IPS-18a (cell line): ENCODE measurements at regions not wholly inside any gene's neighbourhood (a gene's known extent, or its start where the extent isn't known, plus 50 kb on each side); places are given as distances from the start of the nearest gene placed in this dataset.

ENCODE experiments used
- H3K27ac ChIP-seq: one replicate; pipeline ENCODE4 v1.5.1; 2013; ENCODE audit warnings: low read length
- H3K27me3 ChIP-seq: one replicate; pipeline ENCODE4 v1.6.1; 2013; ENCODE audit warnings: mild to moderate bottlenecking, low read length; ENCODE audit not compliant: control insufficient read depth, insufficient read depth
- H3K36me3 ChIP-seq: one replicate; pipeline ENCODE4 v1.6.1; 2013; ENCODE audit warnings: low read depth, low read length; ENCODE audit not compliant: control insufficient read depth
- H3K4me1 ChIP-seq: one replicate; pipeline ENCODE4 v1.6.1; 2013; ENCODE audit warnings: low read depth, low read length; ENCODE audit not compliant: control insufficient read depth
- H3K4me3 ChIP-seq: one replicate; pipeline ENCODE4 v1.5.1; 2013; ENCODE audit warnings: low read length
- H3K9ac ChIP-seq: one replicate; pipeline ENCODE4 v1.6.1; 2013; ENCODE audit warnings: mild to moderate bottlenecking, low read length, moderate library complexity
- H3K9me3 ChIP-seq: one replicate; pipeline ENCODE4 v1.6.1; 2013; ENCODE audit warnings: low read depth, low read length; ENCODE audit not compliant: control insufficient read depth

DNA sequence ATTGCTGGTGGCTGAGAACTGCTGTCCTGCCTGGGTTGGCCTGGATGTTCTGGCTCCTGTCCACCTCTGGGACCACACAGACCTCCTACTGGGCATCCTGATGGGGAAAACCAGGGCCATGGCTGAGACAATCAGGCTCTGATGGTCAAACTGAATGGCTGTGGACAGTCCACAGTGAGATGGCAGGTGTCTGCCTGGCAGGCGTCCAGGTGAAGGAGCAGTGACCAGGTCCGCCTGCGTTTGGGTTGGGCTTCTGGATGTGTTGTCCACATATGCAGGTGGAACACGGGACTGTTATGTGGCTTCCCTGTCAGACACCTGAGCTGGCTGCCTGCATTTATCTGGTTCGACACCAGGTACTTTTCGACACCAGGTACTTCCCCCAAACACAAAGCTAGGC, 241.7 kb downstream of the BUB3 start:
- H3K9ac ChIP-seq = no peak overlapping the region

DNA sequence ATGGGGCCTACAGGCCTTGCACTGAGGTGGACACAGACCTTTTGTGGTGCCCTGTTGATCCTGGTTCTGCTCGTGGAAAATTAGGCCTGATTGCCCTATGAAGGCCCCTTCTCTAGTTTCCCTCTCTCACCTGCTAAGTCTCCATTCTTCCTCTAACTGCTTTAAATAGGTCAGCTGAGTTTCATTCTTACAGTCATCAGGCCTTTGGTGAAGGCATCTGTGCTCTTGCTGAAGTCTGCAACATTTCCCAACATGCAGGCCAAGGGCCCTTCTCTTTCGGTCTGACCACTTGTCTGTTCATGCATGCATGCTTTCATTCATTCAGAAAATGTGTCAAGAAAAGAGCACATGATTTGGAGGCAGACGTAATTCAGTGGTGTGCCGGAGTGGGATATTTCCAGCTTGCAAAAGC, 244.0 kb downstream of the BUB3 start:
- Histone ChIP-seq H3K4me3 (no peak overlapping the region), H3K36me3 (no peaks in the 10 kb centered on the region), H3K9ac (no peak overlapping the region), H3K4me1 (no peaks in the 10 kb centered on the region), H3K27ac (no peak overlapping the region), H3K9me3 (peaks cover 2% of the 10 kb centered on the region), H3K27me3 (no peaks in the 10 kb centered on the region)

More for the DNA sequence above, 241.7 kb downstream of the BUB3 start:
- no peaks in the 10 kb centered on the region for H3K27me3 ChIP-seq
- H3K36me3 ChIP-seq = no peaks in the 10 kb centered on the region
- no peaks in the 10 kb centered on the region for H3K4me1 ChIP-seq
- H3K4me3 ChIP-seq = no peak overlapping the region
- peaks cover 2% of the 10 kb centered on the region for H3K9me3 ChIP-seq
- H3K27ac ChIP-seq = no peak overlapping the region

DNA sequence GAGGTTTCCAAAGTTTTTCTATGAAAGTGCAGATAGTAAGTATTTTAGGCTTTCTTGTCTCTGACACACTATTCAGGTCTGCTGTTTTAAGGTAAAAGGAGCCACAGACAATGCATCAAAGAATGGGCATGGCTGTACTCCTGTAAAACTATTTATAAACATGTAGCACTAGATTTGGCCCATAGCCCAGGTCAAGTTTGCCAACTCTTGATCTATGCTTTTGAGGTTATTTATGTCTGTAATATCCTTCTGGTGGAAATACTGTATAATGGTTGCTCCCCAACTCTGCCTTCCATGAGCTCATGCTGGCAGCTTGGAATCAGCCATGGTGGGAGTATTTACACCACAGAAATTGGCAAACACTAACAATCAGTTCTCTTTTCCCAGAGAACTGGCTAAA, 244.6 kb downstream of the BUB3 start:
- H3K4me3 ChIP-seq = no peak overlapping the region
- no peaks in the 10 kb centered on the region for H3K27me3 ChIP-seq
- no peaks in the 10 kb centered on the region for H3K36me3 ChIP-seq
- H3K27ac ChIP-seq = no peak overlapping the region
- H3K4me1 ChIP-seq = no peaks in the 10 kb centered on the region
- H3K9me3 ChIP-seq = peaks cover 2% of the 10 kb centered on the region
- H3K9ac ChIP-seq = no peak overlapping the region

DNA sequence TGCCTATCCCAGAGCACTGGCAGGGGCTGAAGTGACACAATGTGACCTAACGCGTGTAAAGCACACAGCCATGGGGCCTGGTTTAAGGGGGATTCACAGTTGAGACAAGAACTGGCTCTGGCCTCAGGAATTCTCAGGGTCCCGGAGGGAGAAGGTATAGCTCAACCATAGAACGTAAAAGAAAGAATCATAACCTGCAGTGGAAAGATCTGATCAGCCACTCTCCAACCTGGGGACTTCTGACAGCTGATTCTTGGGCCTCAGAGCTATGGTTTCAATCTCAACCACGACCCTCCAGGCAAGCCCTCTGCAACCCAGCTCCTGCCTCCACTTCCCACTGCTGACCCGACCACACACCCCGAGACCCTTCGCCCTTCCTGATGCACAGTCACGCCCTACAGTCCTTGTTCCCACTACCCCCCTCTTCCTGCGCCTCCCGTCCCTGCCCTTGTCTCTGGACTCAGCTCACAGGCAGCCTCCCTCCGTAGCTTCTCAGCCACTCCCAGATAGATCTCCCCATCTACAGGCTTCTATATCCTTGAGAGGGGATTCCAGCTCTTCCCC, 245.2 kb downstream of the BUB3 start:
- Histone ChIP-seq H3K9ac (no peak overlapping the region), H3K4me1 (no peaks in the 10 kb centered on the region), H3K27ac (no peak overlapping the region)

DNA sequence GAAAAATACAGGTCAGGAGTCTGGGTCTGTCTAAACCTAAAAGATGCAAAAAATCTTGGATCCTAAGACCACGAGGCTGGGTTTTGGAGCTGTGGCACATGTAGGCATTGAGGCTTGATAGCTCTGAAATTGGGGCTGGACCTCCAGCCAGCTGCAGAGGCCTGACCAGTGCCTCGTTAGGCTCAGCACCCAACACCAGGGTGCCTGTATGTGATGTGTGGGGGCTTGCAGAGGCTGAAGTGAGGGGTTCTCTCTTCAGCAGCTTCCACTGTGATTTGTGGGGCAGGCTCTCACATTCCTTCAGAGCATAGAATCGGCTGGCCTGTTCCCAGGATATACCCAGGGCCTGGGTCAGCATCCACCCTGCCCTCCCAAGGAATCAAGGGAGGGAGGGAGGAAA, 247.8 kb downstream of the BUB3 start:
- no peak overlapping the region for H3K27ac ChIP-seq
- no peak overlapping the region for H3K9ac ChIP-seq
- H3K4me3 ChIP-seq = no peak overlapping the region
- H3K36me3 ChIP-seq = no peaks in the 10 kb centered on the region
- H3K27me3 ChIP-seq = no peaks in the 10 kb centered on the region
- peaks cover 3% of the 10 kb centered on the region for H3K9me3 ChIP-seq
- no peaks in the 10 kb centered on the region for H3K4me1 ChIP-seq

More for the DNA sequence above, 245.2 kb downstream of the BUB3 start:
- no peaks in the 10 kb centered on the region for H3K36me3 ChIP-seq
- H3K4me3 ChIP-seq = no peak overlapping the region
- H3K9me3 ChIP-seq = peaks cover 2% of the 10 kb centered on the region
- H3K27me3 ChIP-seq = no peaks in the 10 kb centered on the region

DNA sequence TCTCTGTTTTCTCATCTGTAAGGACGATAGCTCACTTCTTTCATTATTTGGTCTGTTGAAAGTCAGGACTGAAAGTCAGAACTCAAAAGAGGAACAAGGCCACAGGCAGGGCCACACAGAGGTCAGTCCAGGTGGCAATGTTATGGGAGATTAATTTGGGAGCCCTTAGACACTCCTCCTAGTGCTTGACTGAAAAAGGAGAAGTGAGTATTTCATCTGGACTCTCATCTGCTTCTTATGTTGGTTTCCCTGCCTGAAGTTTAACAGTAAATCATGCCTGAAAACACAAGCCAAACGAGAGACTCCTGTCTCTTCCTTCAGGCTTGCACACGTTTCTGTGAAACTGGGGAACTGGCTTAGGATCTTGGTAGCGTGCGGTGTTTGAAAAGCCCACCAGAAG, 248.5 kb downstream of the BUB3 start:
- Histone ChIP-seq H3K36me3 (no peaks in the 10 kb centered on the region), H3K4me3 (no peak overlapping the region), H3K9me3 (peaks cover 3% of the 10 kb centered on the region), H3K27me3 (no peaks in the 10 kb centered on the region), H3K9ac (no peak overlapping the region), H3K27ac (no peak overlapping the region), H3K4me1 (no peaks in the 10 kb centered on the region)

DNA sequence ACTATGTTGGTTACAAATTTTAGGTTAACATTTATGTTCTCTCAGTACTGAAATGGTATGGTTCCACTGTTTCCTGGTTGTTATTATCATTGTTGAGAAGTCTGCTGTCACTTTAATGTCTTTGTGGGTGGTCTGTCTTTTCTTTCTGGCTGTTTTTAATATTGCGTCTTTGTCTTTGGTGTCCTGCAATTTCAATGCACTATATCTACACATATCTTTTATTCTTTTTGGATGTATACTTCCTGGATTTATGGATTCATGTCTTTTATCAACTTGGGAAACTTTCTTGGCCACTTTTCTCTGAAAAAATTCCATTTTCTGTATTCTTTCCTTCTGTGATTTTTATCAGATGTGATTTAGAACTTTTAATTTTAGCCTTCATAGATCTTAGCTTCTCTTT, 250.2 kb downstream of the BUB3 start:
- H3K27ac ChIP-seq = no peak overlapping the region
- H3K27me3 ChIP-seq = no peaks in the 10 kb centered on the region
- no peak overlapping the region for H3K4me3 ChIP-seq
- H3K36me3 ChIP-seq = no peaks in the 10 kb centered on the region
- H3K4me1 ChIP-seq = no peaks in the 10 kb centered on the region
- H3K9ac ChIP-seq = no peak overlapping the region
- H3K9me3 ChIP-seq = peaks cover 3% of the 10 kb centered on the region

DNA sequence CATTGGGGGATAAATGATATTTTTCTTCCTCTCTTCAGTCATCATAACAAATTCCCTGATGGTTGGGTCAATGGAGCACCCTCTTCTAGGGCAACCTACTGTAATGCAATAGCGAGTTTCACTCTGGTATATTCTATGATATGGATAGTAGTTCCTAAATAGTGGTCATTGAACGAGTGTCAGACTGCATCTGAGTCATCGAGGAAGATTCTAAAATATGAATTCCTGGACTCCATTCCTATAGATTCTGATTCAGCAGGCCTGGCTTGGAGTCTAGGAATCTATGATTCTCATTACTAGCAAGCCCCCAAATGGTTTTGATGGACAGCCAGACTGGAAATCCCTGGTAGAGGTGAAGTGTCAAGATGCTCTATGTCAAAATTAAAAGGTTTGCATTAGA, 254.5 kb downstream of the BUB3 start:
- Histone ChIP-seq H3K9me3 (peaks cover 3% of the 10 kb centered on the region), H3K4me3 (no peak overlapping the region), H3K4me1 (no peaks in the 10 kb centered on the region), H3K27me3 (no peaks in the 10 kb centered on the region), H3K27ac (no peak overlapping the region), H3K9ac (no peak overlapping the region), H3K36me3 (no peaks in the 10 kb centered on the region)

DNA sequence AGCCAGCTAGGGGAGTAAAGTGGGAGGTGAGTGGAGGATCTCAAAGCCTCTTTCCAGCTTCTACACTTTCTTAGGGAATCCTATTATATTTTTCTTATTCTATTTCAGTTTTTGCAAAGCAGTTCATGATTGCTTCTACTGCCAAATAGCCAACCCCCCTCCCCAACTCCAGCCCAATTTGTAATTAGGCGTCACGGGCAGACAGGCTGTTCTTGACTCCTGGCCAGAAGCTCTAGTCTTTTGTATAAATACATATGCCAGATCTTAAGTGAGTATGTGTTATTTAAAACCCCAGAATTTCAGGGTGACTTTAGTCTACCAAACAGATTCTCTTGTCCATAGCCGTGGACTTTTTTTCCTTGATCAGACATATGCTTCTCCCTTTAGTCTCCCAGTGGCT, 255.2 kb downstream of the BUB3 start:
- Histone ChIP-seq H3K4me1 (no peaks in the 10 kb centered on the region), H3K36me3 (no peaks in the 10 kb centered on the region), H3K9me3 (peaks cover 3% of the 10 kb centered on the region), H3K27ac (no peak overlapping the region), H3K27me3 (no peaks in the 10 kb centered on the region), H3K9ac (no peak overlapping the region), H3K4me3 (no peak overlapping the region)

DNA sequence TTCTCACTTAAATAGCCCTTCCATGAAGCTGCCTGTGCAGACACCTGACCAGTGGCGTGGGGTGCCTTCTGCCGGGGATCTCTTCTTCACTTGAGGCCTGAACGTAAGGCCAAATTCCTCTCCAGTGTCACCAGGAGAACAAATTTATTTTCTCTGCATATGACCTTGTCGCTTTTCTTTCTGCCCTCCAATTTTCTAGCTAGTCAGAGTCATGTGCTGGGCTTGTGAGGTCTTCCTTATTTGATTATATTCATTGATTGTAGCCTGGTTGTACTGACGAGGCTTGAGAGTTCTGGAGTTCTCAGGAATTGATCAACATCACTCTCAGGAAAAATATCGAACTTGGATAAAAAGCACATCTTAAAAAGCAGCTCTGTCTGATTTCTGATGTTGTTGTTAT, 255.7 kb downstream of the BUB3 start:
- H3K9me3 ChIP-seq = no peaks in the 10 kb centered on the region

DNA sequence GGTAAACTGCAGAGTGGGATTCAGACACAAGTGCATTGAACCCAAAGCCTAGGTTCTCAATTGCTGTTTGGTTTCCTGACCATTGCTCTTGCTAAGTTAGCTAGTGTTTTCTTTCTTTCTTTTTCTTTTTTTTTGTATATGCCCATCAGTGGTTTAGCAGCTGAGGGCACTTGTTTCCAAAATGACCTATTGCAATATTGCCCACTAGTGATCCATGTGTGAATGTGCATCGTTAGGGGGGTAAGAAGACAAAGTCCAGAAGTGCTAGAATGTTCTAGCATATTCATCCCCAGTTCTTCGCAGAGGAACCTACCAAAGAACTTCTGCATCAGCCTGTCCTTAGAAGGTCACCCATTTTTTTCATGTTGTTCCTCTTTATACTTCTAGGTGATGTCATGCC, 252.8 kb upstream of the GPR26 start:
- Histone ChIP-seq H3K9ac (no peak overlapping the region), H3K27ac (no peak overlapping the region), H3K27me3 (no peaks in the 10 kb centered on the region), H3K36me3 (no peaks in the 10 kb centered on the region), H3K4me1 (no peaks in the 10 kb centered on the region), H3K9me3 (no peaks in the 10 kb centered on the region), H3K4me3 (no peak overlapping the region)

More for the DNA sequence above, 255.7 kb downstream of the BUB3 start:
- Histone ChIP-seq H3K9ac (no peak overlapping the region), H3K36me3 (no peaks in the 10 kb centered on the region), H3K4me3 (no peak overlapping the region), H3K27ac (no peak overlapping the region), H3K4me1 (no peaks in the 10 kb centered on the region), H3K27me3 (no peaks in the 10 kb centered on the region)

DNA sequence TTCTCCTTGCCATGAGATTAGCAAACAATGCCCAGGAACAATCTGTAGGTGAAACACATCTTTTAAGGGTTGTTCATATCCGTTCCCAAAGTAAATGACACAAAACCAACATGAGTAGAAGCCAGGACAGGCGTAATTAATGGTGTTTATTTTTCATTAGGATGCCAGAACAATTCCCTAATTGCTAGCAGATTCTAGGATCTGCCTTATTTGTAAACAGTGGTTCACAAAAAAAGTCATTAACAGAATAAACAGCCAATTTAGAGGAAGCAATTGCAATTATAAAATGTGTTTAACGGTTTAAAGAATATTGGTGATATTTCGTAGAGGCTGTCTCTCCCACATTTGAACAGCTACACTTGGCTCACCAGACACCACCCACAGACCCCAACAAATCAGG, 250.6 kb upstream of the GPR26 start:
- H3K27ac ChIP-seq = no peak overlapping the region
- no peaks in the 10 kb centered on the region for H3K36me3 ChIP-seq
- no peak overlapping the region for H3K4me3 ChIP-seq
- H3K9ac ChIP-seq = no peak overlapping the region
- H3K4me1 ChIP-seq = no peaks in the 10 kb centered on the region
- no peaks in the 10 kb centered on the region for H3K9me3 ChIP-seq
- H3K27me3 ChIP-seq = no peaks in the 10 kb centered on the region
